ENCODE measurements at regions not wholly inside any gene's neighbourhood (a gene's known extent, or its start where the extent isn't known, plus 50 kb on each side); places are given as distances from the start of the nearest gene placed in this dataset.

DNA sequence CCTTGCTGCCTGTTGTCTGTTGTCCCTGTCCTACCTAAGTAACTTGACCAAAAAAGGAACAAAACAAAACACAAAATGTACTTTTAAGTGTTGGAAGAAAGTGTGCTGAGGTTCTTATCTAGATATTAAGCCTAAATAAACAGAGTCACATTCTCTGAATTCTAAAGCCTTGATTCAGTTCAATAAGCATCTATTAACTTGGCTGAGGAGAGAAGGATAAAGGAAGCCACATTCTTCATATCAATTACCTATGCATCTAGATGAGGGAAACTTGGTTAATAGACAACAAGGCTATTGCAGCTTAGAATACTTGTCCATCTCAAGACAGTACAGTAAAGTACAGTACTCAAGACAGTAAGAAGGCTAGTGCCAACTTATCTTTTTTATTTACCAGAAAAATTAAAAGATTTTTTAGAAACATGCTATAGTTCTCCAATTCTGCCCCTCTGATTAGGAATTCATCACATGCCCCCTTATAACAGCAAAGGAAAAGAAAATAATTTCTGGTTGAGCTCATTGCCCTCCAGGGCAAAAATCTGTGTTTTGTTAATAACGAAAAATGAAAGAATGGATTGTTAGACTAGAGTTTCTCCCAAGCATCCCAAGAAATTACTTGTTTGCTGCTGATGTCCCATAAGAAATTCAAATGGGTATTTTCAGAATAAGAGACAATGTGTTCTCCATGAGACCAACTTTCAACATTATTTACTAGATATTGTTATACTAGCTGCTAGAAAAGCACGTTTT is 546.5 kb upstream of the SEMA3D start:
- no peak overlapping the region for H3K4me3 ChIP-seq (ENCODE audit: low read depth, low read length)
- TF ChIP-seq, protein P1, sequence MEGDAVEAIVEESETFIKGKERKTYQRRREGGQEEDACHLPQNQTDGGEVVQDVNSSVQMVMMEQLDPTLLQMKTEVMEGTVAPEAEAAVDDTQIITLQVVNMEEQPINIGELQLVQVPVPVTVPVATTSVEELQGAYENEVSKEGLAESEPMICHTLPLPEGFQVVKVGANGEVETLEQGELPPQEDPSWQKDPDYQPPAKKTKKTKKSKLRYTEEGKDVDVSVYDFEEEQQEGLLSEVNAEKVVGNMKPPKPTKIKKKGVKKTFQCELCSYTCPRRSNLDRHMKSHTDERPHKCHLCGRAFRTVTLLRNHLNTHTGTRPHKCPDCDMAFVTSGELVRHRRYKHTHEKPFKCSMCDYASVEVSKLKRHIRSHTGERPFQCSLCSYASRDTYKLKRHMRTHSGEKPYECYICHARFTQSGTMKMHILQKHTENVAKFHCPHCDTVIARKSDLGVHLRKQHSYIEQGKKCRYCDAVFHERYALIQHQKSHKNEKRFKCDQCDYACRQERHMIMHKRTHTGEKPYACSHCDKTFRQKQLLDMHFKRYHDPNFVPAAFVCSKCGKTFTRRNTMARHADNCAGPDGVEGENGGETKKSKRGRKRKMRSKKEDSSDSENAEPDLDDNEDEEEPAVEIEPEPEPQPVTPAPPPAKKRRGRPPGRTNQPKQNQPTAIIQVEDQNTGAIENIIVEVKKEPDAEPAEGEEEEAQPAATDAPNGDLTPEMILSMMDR (IDR thresholded peaks at IDR 0.05; ENCODE audit: borderline replicate concordance, insufficient read depth, low read depth, low read length) = no peak

DNA sequence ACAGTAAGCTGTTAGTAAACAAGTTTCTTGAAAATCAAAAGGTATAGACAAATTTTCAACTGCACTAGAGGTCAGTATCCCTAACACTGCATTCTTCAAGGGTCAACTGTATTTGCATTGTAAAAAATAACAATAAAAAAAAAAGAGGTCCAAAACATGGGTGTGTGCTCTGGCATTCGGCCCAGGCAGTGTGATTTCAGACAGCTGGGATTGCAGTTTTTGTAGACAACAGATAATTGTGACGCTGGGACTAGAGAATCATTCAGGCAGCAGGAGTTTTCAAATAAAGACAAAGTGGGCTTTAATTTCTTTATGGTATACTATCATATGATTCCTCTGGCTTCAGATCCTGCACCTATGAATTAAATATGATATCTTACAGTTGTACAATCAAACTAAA is 543.2 kb upstream of the SEMA3D start:
- TF ChIP-seq, protein P1 (IDR thresholded peaks at IDR 0.05; ENCODE audit: borderline replicate concordance, insufficient read depth, low read depth, low read length) = no peak
- H3K4me3 ChIP-seq (ENCODE audit: low read depth, low read length) = no peak overlapping the region

DNA sequence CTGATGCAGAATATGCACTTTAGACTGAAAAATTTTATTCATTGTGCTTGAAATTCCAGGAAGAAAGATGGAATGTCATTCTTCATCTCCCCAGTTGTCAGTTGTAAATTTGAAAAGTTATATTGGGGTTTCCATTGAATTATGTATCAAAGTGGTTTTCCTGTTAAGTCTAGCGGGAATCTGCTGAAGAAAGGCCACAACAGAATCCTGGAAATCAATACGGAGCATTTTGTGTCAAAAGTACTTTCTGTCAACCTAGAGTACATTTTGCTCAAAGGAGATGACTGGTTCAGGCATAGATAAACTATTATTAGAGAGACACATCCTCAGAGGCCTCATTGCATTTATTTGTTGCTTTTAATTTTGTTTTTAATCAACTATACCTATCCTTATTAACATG is 538.2 kb upstream of the SEMA3D start:
- TF ChIP-seq, protein P1 (IDR thresholded peaks at IDR 0.05; ENCODE audit: borderline replicate concordance, insufficient read depth, low read depth, low read length) = no peak
- H3K4me3 ChIP-seq (ENCODE audit: low read depth, low read length) = no peak overlapping the region

DNA sequence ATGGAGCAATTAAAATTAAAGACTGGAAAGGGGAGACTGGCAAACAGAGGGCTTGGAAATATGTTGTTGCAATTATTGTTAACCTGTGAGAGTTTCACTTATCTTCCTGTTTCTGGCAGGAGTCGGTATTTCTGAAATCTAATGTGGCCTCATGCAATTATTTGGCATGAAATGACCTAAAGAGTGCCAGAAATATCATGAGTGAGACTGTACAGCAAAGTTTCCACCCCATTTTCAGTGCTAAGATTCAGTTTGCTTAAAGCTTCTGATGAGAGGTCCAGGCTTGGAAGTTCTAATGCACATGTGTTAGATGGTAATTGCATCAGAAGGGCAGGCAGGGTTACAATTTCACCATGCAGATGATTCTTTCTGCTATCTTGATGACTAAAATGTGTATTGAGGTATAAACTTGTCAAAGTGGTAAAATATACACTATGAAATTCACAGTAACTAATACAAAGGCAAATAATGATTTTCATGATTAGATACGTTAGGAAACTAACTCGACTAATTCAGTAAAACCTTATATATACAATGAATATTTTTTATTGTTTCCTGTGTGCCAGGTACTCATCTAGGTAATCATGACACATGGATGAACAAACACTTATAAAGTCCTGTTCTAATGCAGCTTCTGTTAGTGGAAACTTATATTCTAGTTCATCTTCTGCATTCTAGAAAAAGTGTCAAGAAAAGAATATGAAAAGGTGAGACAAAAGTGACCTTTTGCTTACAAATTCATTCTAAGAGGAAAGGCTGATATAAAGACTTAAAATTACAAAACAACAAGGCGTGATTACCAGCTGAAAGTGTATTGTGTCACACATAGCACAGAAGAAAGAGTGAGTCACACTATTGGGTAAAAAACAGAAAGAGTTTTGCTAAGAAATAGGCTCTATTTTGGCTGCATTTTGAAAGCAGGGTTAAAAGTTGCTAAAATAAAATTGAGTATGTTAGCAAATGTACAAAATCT is 533.4 kb upstream of the SEMA3D start:
- H3K4me3 ChIP-seq (ENCODE audit: low read depth, low read length) = no peak overlapping the region
- TF ChIP-seq, protein P1 (IDR thresholded peaks at IDR 0.05; ENCODE audit: borderline replicate concordance, insufficient read depth, low read depth, low read length) = no peak

DNA sequence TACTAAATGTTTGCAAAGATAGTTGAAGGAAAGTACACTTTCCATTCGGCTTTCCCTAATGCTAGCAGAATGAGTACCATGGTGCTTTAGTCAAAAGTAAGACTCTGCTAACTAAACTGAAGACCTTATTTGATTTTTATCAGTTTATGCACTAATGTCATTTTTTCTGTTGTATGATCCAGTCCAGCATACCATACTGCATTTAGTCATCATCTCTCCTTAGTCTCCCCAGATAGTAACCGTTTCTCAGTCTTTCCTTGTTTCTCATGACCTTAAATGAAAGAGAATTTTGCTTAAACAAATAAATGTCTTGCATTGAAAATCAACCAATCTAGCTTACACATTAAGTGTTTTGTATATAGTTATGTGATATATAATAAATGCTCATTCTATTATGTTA is 529.5 kb upstream of the SEMA3D start:
- TF ChIP-seq, protein P1 (IDR thresholded peaks at IDR 0.05; ENCODE audit: borderline replicate concordance, insufficient read depth, low read depth, low read length) = no peak
- no peak overlapping the region for H3K4me3 ChIP-seq (ENCODE audit: low read depth, low read length)

DNA sequence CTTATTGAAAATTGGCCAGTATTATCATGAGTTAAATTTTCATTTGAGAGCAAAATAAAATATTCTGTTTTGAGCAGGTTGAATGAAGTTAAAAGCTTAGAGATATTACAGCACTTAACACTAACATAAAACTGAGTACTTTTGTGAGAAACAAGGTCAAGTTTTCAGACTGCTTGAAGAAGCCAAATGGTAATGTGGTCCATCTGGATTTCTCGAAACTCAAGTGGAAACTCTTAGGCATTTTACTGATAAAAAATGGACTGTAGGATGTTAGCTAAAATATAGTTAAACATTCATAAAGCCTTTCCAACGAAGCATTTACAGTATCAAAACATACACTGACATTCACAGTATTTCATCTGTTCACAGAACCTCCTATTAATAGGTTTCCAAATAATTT is 528.1 kb upstream of the SEMA3D start:
- H3K4me3 ChIP-seq (ENCODE audit: low read depth, low read length) = no peak overlapping the region
- TF ChIP-seq, protein P1 (IDR thresholded peaks at IDR 0.05; ENCODE audit: borderline replicate concordance, insufficient read depth, low read depth, low read length) = no peak

Measured in GM12875 (cell line).